HEK293T (cell line): ENCODE measurements at regions not wholly inside any gene's neighbourhood (a gene's known extent, or its start where the extent isn't known, plus 50 kb on each side); places are given as distances from the start of the nearest gene placed in this dataset.

Experiments
- ARNT ChIP-seq: fragments of 450-650 bp; IDR thresholded peaks from 2 replicates; pipeline ENCODE4 v1.6.1; 2017; ENCODE audit warnings: mild to moderate bottlenecking
- BHLHE40 ChIP-seq: fragments of 450-650 bp; IDR thresholded peaks from 2 replicates; pipeline ENCODE4 v1.6.1; 2016; ENCODE audit warnings: mild to moderate bottlenecking, moderate library complexity, borderline replicate concordance
- CTBP1 ChIP-seq: fragments of 450-650 bp; IDR thresholded peaks from 2 replicates; pipeline ENCODE4 v1.6.1; 2016; ENCODE audit warnings: borderline replicate concordance
- ELF4 ChIP-seq: fragments of 450-650 bp; IDR thresholded peaks from 2 replicates; pipeline ENCODE4 v1.6.1; 2017; ENCODE audit warnings: antibody characterized with exemption
- FOXA1 ChIP-seq: fragments of 450-650 bp; IDR thresholded peaks from 2 replicates; pipeline ENCODE4 v1.6.1; 2016; ENCODE audit warnings: mild to moderate bottlenecking
- FOXK2 ChIP-seq: fragments of 450-650 bp; IDR thresholded peaks from 2 replicates; pipeline ENCODE4 v1.6.1; 2016; ENCODE audit warnings: mild to moderate bottlenecking
- FOXM1 ChIP-seq: fragments of 450-650 bp; IDR thresholded peaks from 2 replicates; pipeline ENCODE4 v1.6.1; 2017; ENCODE audit warnings: mild to moderate bottlenecking, borderline replicate concordance
- HDGF ChIP-seq: fragments of 450-650 bp; IDR thresholded peaks from 2 replicates; pipeline ENCODE4 v1.6.1; 2017; ENCODE audit warnings: antibody characterized with exemption, borderline replicate concordance
- LEF1 ChIP-seq: fragments of 450-650 bp; IDR thresholded peaks from 2 replicates; pipeline ENCODE4 v1.6.1; 2017; ENCODE audit warnings: mild to moderate bottlenecking, borderline replicate concordance
- NFRKB ChIP-seq: fragments of 450-650 bp; IDR thresholded peaks from 2 replicates; pipeline ENCODE4 v1.6.1; 2016; ENCODE audit warnings: mild to moderate bottlenecking, moderate library complexity
- SUZ12 ChIP-seq: fragments of 450-650 bp; IDR thresholded peaks from 2 replicates; pipeline ENCODE4 v1.6.1; 2016; ENCODE audit warnings: mild to moderate bottlenecking
- TARDBP ChIP-seq: fragments of 450-650 bp; IDR thresholded peaks from 2 replicates; pipeline ENCODE4 v1.6.1; 2016
- ZNF384 ChIP-seq: fragments of 450-650 bp; IDR thresholded peaks from 2 replicates; pipeline ENCODE4 v1.6.1; 2016
- TF ChIP-seq, protein P1 (sequence below): fragments of 450-650 bp; IDR thresholded peaks from 2 replicates; pipeline ENCODE4 v1.6.1; 2016

DNA sequence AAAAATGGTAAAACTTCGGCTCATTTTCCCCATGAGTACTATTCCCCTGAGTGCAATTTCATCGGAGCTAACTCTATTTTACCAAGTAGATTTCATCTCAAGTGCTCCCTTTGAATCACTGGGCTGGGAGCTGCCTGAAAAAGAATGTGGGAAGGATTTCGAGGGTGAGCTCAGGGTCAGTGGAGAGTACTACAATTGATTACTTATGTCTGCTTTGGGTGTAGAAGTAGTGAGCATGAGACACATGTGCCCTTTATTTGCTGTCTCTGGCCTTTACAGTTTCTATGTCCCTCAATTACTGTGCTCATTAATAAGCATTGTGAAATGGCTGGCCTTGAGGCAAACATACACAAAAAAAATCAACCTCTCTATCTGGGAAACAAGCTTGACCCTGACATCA, 172.7 kb upstream of the RFX3 start:
- TF ChIP-seq CTBP1 (no peak), ARNT (no peak), FOXA1 (no peak), ELF4 (no peak), BHLHE40 (no peak), ZNF384 (no peak), NFRKB (no peak), FOXK2 (no peak), TARDBP (no peak), SUZ12 (no peak), FOXM1 (no peak), LEF1 (no peak), HDGF (no peak)
- TF ChIP-seq, protein P1, sequence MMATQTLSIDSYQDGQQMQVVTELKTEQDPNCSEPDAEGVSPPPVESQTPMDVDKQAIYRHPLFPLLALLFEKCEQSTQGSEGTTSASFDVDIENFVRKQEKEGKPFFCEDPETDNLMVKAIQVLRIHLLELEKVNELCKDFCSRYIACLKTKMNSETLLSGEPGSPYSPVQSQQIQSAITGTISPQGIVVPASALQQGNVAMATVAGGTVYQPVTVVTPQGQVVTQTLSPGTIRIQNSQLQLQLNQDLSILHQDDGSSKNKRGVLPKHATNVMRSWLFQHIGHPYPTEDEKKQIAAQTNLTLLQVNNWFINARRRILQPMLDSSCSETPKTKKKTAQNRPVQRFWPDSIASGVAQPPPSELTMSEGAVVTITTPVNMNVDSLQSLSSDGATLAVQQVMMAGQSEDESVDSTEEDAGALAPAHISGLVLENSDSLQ = no peak
